HepG2 (cell line): ENCODE measurements at regions not wholly inside any gene's neighbourhood (a gene's known extent, or its start where the extent isn't known, plus 50 kb on each side); places are given as distances from the start of the nearest gene placed in this dataset.

Experiments used
- ATAC-seq: fragments of 200-7000 bp; cut with Tn5 transposase; 3 replicates; pipeline ENCODE4 v1.9.1; 2020; ENCODE audit warnings: mild to moderate bottlenecking, moderate library complexity
- BruUV-seq: library from RNA; stranded (reverse); fragments of 400-500 nt; replicated peaks from 2 replicates; lab custom pipeline; 2021; lab: Mats Ljungman, UMichigan
- CTCF ChIA-PET: fragments of 300-600 bp; formaldehyde crosslinking; extraction: SDS; loops from one replicate; lab custom pipeline; 2021; ENCODE audit warnings: low total read pairs, inconsistent platforms, low intra/inter-chr PET ratio; lab: Yijun Ruan, JAX
- POLR2A ChIA-PET: fragments of 350-600 bp; sonication (Branson Sonifier 250); formaldehyde crosslinking; loops from one replicate; lab custom pipeline; 2020; ENCODE audit warnings: antibody characterized with exemption, inconsistent platforms; lab: Yijun Ruan, JAX
- DNase-seq: peaks from one replicate; pipeline ENCODE4 v3.0.0-alpha.2; 2015; ENCODE audit warnings: low spot score
- FAIRE-seq: peaks from 3 replicates; lab custom pipeline; 2011; peaks lifted over from hg19 to GRCh38; lab: Jason Lieb, UNC
- H2AFZ ChIP-seq: one replicate; pipeline ENCODE4 v1.6.1; 2011; ENCODE audit warnings: low read length, inconsistent platforms
- H3K27ac ChIP-seq: fragments of 300-600 bp; 3 replicates; pipeline ENCODE4 v1.8.0; 2011; ENCODE audit warnings: mixed run types, mild to moderate bottlenecking, mixed read lengths, low read length, inconsistent platforms; ENCODE audit not compliant: insufficient read depth; ENCODE audit errors: extremely low read length
- H3K27me3 ChIP-seq, 2 experiments: fragments of 200-600 bp in 1 of 2; 2 replicates in 1 of 2; 3 replicates in 1 of 2; pipeline versions ENCODE4 v1.6.0 to v1.8.0; 2011; ENCODE audit warnings: low read length in 2 of 2, mild to moderate bottlenecking in 2 of 2, moderate library complexity in 2 of 2, inconsistent platforms in 1 of 2; ENCODE audit not compliant: insufficient read depth in 2 of 2, control insufficient read depth in 1 of 2
- H3K36me3 ChIP-seq, 2 experiments: fragments of 200-600 bp in 1 of 2; replicated peaks in 1 of 2; 2 replicates in 1 of 2; 3 replicates in 1 of 2; pipeline versions ENCODE4 v1.5.1 to v1.8.0; 2011; ENCODE audit warnings: low read length in 2 of 2, inconsistent platforms in 1 of 2; ENCODE audit not compliant: insufficient read depth in 2 of 2, control insufficient read depth in 1 of 2
- H3K4me1 ChIP-seq: 2 replicates; pipeline ENCODE4 v1.5.1; 2012; ENCODE audit warnings: low read length, inconsistent platforms; ENCODE audit not compliant: insufficient read depth
- H3K4me2 ChIP-seq: 2 replicates; pipeline ENCODE4 v1.6.0; 2011; ENCODE audit warnings: low read depth, low read length, inconsistent platforms
- H3K4me3 ChIP-seq, 3 experiments: fragments of 200-600 bp in 1 of 3; sonication (generic), shearing (Covaris generic) in 1 of 3; replicated peaks in 1 of 3; 2 replicates each; pipeline ENCODE4 v1.5.1; 2011 to 2016; ENCODE audit warnings: low read length in 3 of 3, inconsistent platforms in 2 of 3, low read depth in 2 of 3, mild to moderate bottlenecking in 2 of 3, control low read depth in 1 of 3, mixed read lengths in 1 of 3; ENCODE audit not compliant: insufficient read depth in 1 of 3
- H3K79me2 ChIP-seq: one replicate; pipeline ENCODE4 v1.6.1; 2011; ENCODE audit warnings: low read length, inconsistent platforms; ENCODE audit not compliant: insufficient read depth
- H3K9ac ChIP-seq: 2 replicates; pipeline ENCODE4 v1.6.0; 2011; ENCODE audit warnings: mild to moderate bottlenecking, low read depth, low read length, inconsistent platforms; ENCODE audit not compliant: insufficient read depth
- H3K9me3 ChIP-seq: 2 replicates; pipeline ENCODE4 v1.5.1; 2012; ENCODE audit warnings: mild to moderate bottlenecking, low read length
- H4K20me1 ChIP-seq: 2 replicates; pipeline ENCODE4 v1.6.0; 2011; ENCODE audit warnings: inconsistent platforms, mild to moderate bottlenecking, low read length, moderate library complexity; ENCODE audit not compliant: insufficient read depth
- AGO2 ChIP-seq: fragments of 200-400 bp; formaldehyde crosslinking; optimal IDR thresholded peaks from 2 replicates; pipeline ENCODE3; 2017; ENCODE audit warnings: mild to moderate bottlenecking, low read depth, low read length, moderate library complexity
- BORCS8-MEF2B ChIP-seq: sonication (generic); formaldehyde crosslinking; IDR thresholded peaks from 2 replicates; pipeline ENCODE4 v1.8.0; 2022; ENCODE audit warnings: mild to moderate bottlenecking, missing genetic modification reagents
- CEBPB ChIP-seq: IDR thresholded peaks from 2 replicates; pipeline ENCODE4 v1.6.1; 2011; ENCODE audit warnings: low read depth, low read length, improper control_type of control experiment, borderline replicate concordance
- FOXK2 ChIP-seq: fragments of 450-650 bp; IDR thresholded peaks from 2 replicates; pipeline ENCODE4 v1.6.1; 2016
- KMT2A ChIP-seq: sonication (generic); formaldehyde crosslinking; IDR thresholded peaks from 2 replicates; pipeline ENCODE4 v1.4.0; 2020; ENCODE audit warnings: missing genetic modification reagents
- MAF1 ChIP-seq: sonication (generic); formaldehyde crosslinking; IDR thresholded peaks from 2 replicates; pipeline ENCODE4 v1.5.0; 2020; ENCODE audit warnings: missing genetic modification reagents, borderline replicate concordance
- PLRG1 ChIP-seq: fragments of 450-650 bp; conservative IDR thresholded peaks from 2 replicates; pipeline ENCODE4 v1.6.1; 2016
- STAG1 ChIP-seq: sonication (generic); formaldehyde crosslinking; IDR thresholded peaks from 2 replicates; pipeline ENCODE4 v1.4.0; 2020; ENCODE audit warnings: missing genetic modification reagents
- XBP1 ChIP-seq: sonication (generic); formaldehyde crosslinking; IDR thresholded peaks from 2 replicates; pipeline ENCODE4 v1.5.0; 2020; ENCODE audit warnings: missing genetic modification reagents
- ZFAT ChIP-seq: sonication (generic); formaldehyde crosslinking; conservative IDR thresholded peaks from 2 replicates; pipeline ENCODE4 v1.8.1; 2023; ENCODE audit warnings: missing genetic modification reagents, inconsistent platforms
- ZKSCAN8 ChIP-seq: IDR thresholded peaks from 2 replicates; pipeline ENCODE4 v1.6.1; 2016; ENCODE audit warnings: borderline replicate concordance, missing genetic modification reagents, missing compliant biosample characterization
- ZNF670 ChIP-seq: sonication (generic); formaldehyde crosslinking; IDR thresholded peaks from 2 replicates; pipeline ENCODE4 v1.8.0; 2022; ENCODE audit warnings: mild to moderate bottlenecking, missing genetic modification reagents, borderline replicate concordance
- WGBS: methylation state at CpG from one replicate; pipeline ENCODE4 v1.1.6; 2017; ENCODE audit warnings: low lambda C conversion rate; 5-methylcytosine and 5-hydroxymethylcytosine counted together
- in situ Hi-C: cut with HindIII; loops from 2 replicates; pipeline ENCODE4 v1.10.0; 2017; ENCODE audit warnings: low pct_unique_long_range_greater_than_20kb; ENCODE audit not compliant: extremely low pct_ligation_motif_present
- intact Hi-C: fragments of 100-400 bp; cut with micrococcal nuclease; formaldehyde crosslinking; loops from one replicate; pipeline ENCODE4 v1.10.0; 2022; ENCODE audit not compliant: unreplicated experiment
- TF ChIP-seq, protein P1 (sequence below): sonication (generic); formaldehyde crosslinking; IDR thresholded peaks from 2 replicates; pipeline ENCODE4; 2020; ENCODE audit warnings: missing genetic modification reagents, mild to moderate bottlenecking, borderline replicate concordance

DNA sequence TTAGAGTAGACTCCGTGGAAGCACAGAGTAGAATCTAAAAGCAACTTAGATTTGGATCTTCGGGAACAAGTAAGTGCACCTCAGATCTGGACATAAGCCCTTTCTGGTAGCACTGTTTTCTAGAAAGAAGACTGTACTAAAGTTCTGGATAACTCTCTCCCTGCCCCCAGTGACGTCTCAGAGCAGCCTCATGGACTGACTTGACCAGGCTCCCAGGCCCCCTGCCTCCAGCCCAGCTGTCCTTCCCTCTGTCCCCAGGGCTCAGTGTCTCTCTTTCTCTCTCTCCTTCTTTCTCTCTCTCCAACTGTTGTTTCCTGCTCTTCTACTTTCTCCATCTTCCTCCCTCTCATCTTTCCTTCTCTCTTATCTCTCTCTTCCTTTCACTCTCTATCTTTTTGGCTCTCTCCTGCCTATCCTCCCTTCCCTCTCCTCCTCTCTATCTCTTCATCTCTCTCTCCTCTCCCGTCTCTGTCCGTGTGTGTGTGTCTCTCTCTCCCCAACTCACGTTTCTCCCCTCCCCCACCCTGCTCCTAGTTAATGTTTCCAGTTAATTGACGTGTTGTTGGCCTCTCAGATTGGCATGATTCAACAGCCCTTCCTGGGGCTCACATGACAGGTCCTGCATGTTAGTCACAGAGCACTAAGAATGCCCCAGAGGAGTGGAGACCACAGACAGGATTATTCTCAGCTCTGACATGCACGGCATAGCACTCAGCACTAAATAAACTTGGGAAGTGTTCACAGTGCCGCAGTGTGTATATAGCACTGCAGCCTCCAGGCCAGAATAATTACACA lies 180.4 kb upstream of the FOXQ1 start (continued):
- peak; percentile 65; the same call in 1 of the 2 replicates for TF ChIP-seq ZKSCAN8 (CRISPR knock-in tag)
- 0 out of 2 replicates have a peak, but pooled peaks have one; percentile 9 for TF ChIP-seq STAG1 (CRISPR knock-in tag)

DNA sequence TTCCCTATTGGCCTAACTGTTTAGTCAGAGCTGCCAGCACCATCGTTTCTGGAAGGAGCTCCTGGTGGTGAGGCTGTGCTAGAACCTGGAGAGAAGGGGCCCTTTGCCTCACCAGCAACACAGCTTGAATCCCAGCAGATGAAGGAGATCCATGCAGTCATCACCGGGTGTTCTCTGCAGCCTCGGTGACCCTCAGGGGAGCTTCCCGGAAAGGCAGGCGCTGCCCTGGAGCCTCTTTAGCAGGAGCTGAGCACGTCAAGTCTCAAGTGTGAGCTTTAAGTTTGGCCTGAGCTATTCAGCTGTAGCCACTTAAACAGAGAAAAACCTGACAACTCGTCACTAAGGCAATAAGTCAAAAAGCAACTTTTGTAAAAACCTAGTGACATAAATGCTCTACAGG lies 181.2 kb upstream of the FOXQ1 start:
- TF ChIP-seq XBP1 (CRISPR knock-in tag) (no peak), BORCS8-MEF2B (CRISPR knock-in tag) (no peak), ZNF670 (no peak), FOXK2 (no peak), CEBPB (no peak), AGO2 (no peak), KMT2A (CRISPR knock-in tag) (no peak), MAF1 (no peak), ZFAT (no peak), PLRG1 (no peak)
- TF ChIP-seq, protein P1, sequence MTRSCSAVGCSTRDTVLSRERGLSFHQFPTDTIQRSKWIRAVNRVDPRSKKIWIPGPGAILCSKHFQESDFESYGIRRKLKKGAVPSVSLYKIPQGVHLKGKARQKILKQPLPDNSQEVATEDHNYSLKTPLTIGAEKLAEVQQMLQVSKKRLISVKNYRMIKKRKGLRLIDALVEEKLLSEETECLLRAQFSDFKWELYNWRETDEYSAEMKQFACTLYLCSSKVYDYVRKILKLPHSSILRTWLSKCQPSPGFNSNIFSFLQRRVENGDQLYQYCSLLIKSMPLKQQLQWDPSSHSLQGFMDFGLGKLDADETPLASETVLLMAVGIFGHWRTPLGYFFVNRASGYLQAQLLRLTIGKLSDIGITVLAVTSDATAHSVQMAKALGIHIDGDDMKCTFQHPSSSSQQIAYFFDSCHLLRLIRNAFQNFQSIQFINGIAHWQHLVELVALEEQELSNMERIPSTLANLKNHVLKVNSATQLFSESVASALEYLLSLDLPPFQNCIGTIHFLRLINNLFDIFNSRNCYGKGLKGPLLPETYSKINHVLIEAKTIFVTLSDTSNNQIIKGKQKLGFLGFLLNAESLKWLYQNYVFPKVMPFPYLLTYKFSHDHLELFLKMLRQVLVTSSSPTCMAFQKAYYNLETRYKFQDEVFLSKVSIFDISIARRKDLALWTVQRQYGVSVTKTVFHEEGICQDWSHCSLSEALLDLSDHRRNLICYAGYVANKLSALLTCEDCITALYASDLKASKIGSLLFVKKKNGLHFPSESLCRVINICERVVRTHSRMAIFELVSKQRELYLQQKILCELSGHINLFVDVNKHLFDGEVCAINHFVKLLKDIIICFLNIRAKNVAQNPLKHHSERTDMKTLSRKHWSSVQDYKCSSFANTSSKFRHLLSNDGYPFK (CRISPR knock-in tag) = no peak
- WGBS = 87% methylated on average over 7 of the region's 7 CpGs

More for the DNA sequence above, 181.2 kb upstream of the FOXQ1 start:
- DNase-seq (no peak), ATAC-seq (no peak), FAIRE-seq (no peak)
- no peaks in the 10 kb centered on the region for H3K27me3 ChIP-seq
- BruUV-seq = no TSS peak
- no peak overlapping the region for H3K4me3 ChIP-seq
- in situ Hi-C loops (no loop called here), intact Hi-C loops (loop anchor here (5.0 kb wide), 1 partner anchor 182 kb away; the partner anchor contains the start of gene FOXQ1)
- no peak overlapping the region for H3K27ac ChIP-seq
- CTCF ChIA-PET = no interaction called here
- H3K4me1 ChIP-seq = peaks cover 27% of the 10 kb centered on the region
- H2AFZ ChIP-seq = no peak overlapping the region
- H3K36me3 ChIP-seq = no peaks in the 10 kb centered on the region
- no peaks in the 10 kb centered on the region for H3K9me3 ChIP-seq
- POLR2A ChIA-PET = interaction anchor here (1.1 to 2.9 kb wide), 2 partner anchors 138 to 181 kb away, joined by 3 to 13 read pairs; partner anchors contain the start of gene FOXQ1
- H3K4me2 ChIP-seq = no peak overlapping the region
- H3K79me2 ChIP-seq = no peaks in the 10 kb centered on the region
- no peak overlapping the region for H3K9ac ChIP-seq
- no peaks in the 10 kb centered on the region for H4K20me1 ChIP-seq
